ENCODE measurements at regions not wholly inside any gene's neighbourhood (a gene's known extent, or its start where the extent isn't known, plus 50 kb on each side); places are given as distances from the start of the nearest gene placed in this dataset.

DNA sequence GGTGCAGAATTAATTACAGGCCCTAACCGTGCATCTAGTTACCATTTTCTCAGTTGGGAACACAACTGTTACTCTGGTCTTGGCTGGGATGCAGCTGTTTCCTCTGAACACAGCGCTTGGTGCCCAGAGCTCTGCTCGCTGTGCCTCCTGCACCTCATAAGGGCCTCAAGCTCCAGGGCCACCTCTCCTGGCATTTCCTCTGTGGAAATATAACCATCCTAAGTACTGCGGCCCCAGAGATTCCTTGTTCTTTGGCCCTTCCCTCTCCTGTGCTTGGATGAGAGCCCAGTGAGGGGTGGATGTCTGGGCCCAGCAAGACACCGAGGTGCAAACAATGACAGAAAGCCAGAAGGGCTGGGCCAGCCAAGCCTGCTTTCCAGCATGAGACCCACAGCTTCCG is 169.9 kb upstream of the CST7 start:
- H3K27ac ChIP-seq = no peak overlapping the region
- no peak for TF ChIP-seq ZFX (IDR thresholded peaks at IDR 0.05)
- TF ChIP-seq, protein P1, sequence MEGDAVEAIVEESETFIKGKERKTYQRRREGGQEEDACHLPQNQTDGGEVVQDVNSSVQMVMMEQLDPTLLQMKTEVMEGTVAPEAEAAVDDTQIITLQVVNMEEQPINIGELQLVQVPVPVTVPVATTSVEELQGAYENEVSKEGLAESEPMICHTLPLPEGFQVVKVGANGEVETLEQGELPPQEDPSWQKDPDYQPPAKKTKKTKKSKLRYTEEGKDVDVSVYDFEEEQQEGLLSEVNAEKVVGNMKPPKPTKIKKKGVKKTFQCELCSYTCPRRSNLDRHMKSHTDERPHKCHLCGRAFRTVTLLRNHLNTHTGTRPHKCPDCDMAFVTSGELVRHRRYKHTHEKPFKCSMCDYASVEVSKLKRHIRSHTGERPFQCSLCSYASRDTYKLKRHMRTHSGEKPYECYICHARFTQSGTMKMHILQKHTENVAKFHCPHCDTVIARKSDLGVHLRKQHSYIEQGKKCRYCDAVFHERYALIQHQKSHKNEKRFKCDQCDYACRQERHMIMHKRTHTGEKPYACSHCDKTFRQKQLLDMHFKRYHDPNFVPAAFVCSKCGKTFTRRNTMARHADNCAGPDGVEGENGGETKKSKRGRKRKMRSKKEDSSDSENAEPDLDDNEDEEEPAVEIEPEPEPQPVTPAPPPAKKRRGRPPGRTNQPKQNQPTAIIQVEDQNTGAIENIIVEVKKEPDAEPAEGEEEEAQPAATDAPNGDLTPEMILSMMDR (conservative IDR thresholded peaks at IDR 0.05) = no peak

DNA sequence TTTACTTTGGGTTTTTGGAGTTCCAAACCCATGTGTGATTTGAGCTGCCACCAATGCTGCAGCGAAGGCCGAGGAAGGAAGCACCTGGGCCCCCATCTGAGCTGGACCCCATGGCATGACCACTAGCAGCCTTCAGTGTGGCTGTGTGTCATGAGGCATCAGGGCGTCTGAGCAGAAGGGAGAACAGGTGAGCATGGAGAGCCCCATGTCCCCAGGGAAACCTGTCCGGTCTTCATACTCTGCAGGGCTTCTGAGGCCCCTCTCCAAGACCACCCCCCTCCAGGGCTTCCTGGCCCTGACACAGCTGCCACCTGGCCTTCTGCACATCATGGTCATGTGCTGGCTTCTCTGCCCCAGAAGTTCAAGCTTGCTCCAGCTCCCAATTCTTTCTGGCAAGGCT is 169.1 kb upstream of the CST7 start:
- H3K27ac ChIP-seq = no peak overlapping the region
- no peak for TF ChIP-seq ZFX (IDR thresholded peaks at IDR 0.05)
- TF ChIP-seq, protein P1 (conservative IDR thresholded peaks at IDR 0.05) = no peak

DNA sequence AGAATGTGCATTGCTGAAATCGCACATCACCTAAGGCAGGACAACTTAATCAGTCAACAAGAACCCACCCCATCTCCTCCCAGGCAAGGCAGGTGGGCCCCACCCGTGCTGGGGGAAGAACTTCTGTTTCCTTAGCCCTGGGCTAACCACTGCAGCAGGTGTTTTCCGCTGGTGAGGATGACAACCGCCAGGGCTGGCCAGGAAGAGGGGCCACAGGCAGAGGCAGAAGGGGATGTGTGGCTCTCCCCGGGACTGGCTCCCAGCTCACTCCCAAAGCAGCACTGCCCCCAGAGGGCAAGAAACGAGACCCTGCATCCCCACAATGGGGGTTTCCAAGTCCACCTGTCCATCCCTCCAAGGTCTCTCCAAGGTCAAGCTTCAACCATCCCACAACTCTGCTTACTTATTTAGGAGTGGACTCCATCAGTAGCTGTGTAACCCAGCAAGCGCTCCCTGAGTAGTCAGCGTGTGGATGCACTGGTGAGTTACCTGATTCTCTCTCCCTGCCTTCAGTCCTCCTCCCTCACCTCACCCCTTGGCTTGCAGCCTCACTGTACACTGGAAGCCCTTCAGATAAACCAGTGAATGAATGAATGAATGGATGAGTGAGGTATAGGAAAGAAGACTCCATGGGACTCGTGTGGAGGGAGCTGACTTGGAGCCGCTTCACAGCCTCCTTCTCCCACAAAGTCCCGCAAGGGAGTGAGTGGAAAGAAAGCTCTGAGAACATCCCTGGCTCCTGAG is 168.2 kb upstream of the CST7 start:
- TF ChIP-seq ZFX (IDR thresholded peaks at IDR 0.05) = no peak
- TF ChIP-seq, protein P1 (conservative IDR thresholded peaks at IDR 0.05) = no peak
- no peak overlapping the region for H3K27ac ChIP-seq

DNA sequence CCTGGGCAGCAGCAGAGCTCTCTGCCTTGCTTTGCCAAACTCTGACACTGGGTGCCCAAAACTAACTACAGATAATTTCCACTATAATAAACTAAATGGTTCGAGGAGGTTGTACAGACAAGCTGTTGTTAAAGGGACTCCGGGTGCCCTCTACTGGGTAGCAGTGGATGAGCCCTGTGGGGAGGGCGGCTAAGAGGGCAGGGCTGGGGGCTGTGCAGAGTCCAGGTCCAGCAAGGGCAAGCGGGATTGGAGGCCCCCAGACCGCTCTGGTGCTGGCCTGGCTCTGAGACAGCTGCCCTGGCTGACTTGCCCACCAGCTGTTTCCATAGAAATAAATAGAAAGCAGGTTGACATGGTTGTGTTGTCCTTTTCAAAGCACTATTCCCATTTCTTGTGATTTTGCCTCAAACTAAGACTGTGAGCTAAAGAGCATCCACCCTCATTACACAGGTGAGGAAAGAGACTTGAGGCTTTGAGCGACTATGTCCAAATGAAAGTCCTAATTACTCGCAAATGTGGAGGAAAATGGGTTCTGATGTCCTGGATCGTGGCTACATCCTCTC is 167.6 kb upstream of the CST7 start:
- TF ChIP-seq ZFX (IDR thresholded peaks at IDR 0.05) = no peak
- TF ChIP-seq, protein P1 (conservative IDR thresholded peaks at IDR 0.05) = peak; percentile 82
- no peak overlapping the region for H3K27ac ChIP-seq

DNA sequence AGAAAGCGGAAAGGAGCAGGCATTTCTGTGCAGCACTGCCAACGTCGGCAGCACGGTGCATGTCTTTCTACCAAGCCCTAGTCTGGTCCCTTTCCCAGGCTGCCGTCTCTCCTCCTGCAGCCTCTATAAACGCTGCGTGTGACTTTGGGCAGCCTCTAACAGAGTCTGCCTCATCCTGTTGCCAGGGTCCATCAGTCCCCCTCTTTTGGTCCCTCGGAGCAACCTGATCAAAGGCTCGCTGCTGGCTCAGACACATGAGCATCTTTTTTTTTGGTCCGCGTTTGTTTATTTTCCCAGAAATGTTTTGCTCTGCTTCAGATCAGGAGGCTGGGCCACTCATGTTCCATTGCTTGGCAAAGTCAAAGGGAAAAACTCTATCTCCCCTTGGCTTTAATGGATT is 166.8 kb upstream of the CST7 start:
- no peak overlapping the region for H3K27ac ChIP-seq

DNA sequence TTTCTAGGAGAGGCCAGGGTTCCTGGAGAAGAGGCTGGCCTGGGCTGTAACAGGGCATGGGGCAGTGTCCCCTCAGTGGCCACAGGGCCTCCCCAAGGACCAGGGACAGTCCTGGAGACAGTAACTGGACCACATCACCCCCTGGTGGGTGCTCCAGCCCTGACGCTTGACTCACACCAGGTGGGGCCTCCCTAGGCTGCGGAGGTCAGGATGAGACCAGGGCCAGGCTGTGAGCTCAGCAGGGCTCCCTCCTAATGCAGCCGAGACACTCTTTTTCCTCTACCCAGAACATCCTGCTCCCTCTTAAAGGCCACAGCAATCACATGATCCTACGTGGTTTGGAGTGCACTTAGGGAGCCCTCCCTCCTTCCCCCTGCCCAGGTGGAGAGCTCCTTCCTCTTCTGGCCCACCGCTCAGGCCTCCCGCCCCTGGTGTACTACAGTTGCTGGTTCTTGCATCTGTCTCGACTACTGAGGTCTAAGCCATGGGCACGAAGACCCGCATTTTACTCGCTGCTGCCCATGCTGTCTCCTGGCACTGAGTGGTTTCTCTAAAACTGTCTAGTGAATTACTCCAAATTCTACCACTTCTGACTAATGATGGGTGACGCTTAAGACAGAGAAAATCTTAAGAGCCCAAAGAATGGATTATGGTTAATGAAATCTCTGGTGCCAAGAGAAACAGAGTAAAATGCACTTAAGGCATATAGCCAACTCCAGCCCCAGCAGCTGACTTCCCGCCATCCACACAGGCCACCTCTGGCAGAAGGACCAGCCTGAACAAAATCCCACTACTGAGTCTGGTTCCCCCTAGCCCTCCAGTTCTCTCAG is 166.1 kb upstream of the CST7 start:
- no peak overlapping the region for H3K27ac ChIP-seq
- TF ChIP-seq, protein P1 (conservative IDR thresholded peaks at IDR 0.05) = peak; percentile 17
- TF ChIP-seq ZFX (IDR thresholded peaks at IDR 0.05) = no peak

More for the DNA sequence above, 166.8 kb upstream of the CST7 start:
- TF ChIP-seq, protein P1 (conservative IDR thresholded peaks at IDR 0.05) = no peak
- TF ChIP-seq ZFX (IDR thresholded peaks at IDR 0.05) = no peak

Data from C4-2B (cell line).